Astrocyte (in vitro differentiated cells and primary cell): ENCODE measurements at regions not wholly inside any gene's neighbourhood (a gene's known extent, or its start where the extent isn't known, plus 50 kb on each side); places are given as distances from the start of the nearest gene placed in this dataset.

Experiments
- DNase-seq: peaks from one replicate; pipeline ENCODE4 v3.0.0-alpha.2; 2010; ENCODE audit warnings: low read depth
- FAIRE-seq: peaks from 2 replicates; lab custom pipeline; 2011; peaks lifted over from hg19 to GRCh38; lab: Jason Lieb, UNC
- H2AFZ ChIP-seq: 2 replicates; pipeline ENCODE4 v1.6.0; 2012; ENCODE audit warnings: low read depth, low read length, inconsistent platforms
- H3K27ac ChIP-seq: 2 replicates; pipeline ENCODE4 v1.5.1; 2011; ENCODE audit warnings: low read depth, low read length, inconsistent platforms
- H3K27me3 ChIP-seq: 2 replicates; pipeline ENCODE4 v1.6.0; 2011; ENCODE audit warnings: low read length, inconsistent platforms; ENCODE audit not compliant: insufficient read depth
- H3K36me3 ChIP-seq: 2 replicates; pipeline ENCODE4 v1.5.1; 2011; ENCODE audit warnings: low read length, inconsistent platforms; ENCODE audit not compliant: insufficient read depth
- H3K4me1 ChIP-seq: 2 replicates; pipeline ENCODE4 v1.5.1; 2011; ENCODE audit warnings: low read length, inconsistent platforms; ENCODE audit not compliant: insufficient read depth
- H3K4me2 ChIP-seq: 2 replicates; pipeline ENCODE4 v1.6.0; 2012; ENCODE audit warnings: low read length, inconsistent platforms
- H3K4me3 ChIP-seq: 2 replicates; pipeline ENCODE4 v1.5.1; 2011; ENCODE audit warnings: low read depth, mild to moderate bottlenecking, low read length, inconsistent platforms; ENCODE audit not compliant: insufficient read depth
- H3K79me2 ChIP-seq: 2 replicates; pipeline ENCODE4 v1.6.0; 2012; ENCODE audit warnings: mild to moderate bottlenecking, low read length, inconsistent platforms; ENCODE audit not compliant: insufficient read depth
- H3K9ac ChIP-seq: 2 replicates; pipeline ENCODE4 v1.6.0; 2012; ENCODE audit warnings: mild to moderate bottlenecking, low read length, inconsistent platforms
- H3K9me3 ChIP-seq: 2 replicates; pipeline ENCODE4 v1.5.1; 2012; ENCODE audit warnings: low read depth, mild to moderate bottlenecking, low read length, inconsistent platforms; ENCODE audit not compliant: insufficient read depth
- H4K20me1 ChIP-seq: 2 replicates; pipeline ENCODE4 v1.6.0; 2012; ENCODE audit warnings: low read length, inconsistent platforms; ENCODE audit not compliant: insufficient read depth
- H3K27ac Mint-ChIP-seq: one replicate; pipeline ENCODE4 v1.8.0; 2021; ENCODE audit warnings: mild to moderate bottlenecking, mixed read lengths; ENCODE audit not compliant: unreplicated experiment
- H3K27me3 Mint-ChIP-seq: one replicate; pipeline ENCODE4 v1.8.0; 2021; ENCODE audit warnings: low read depth, mixed read lengths; ENCODE audit not compliant: unreplicated experiment
- H3K36me3 Mint-ChIP-seq: one replicate; pipeline ENCODE4 v1.8.0; 2021; ENCODE audit warnings: low read depth, mixed read lengths; ENCODE audit not compliant: unreplicated experiment
- H3K4me1 Mint-ChIP-seq: one replicate; pipeline ENCODE4 v1.8.0; 2021; ENCODE audit warnings: low read depth, mixed read lengths; ENCODE audit not compliant: unreplicated experiment
- H3K4me3 Mint-ChIP-seq: one replicate; pipeline ENCODE4 v1.8.0; 2021; ENCODE audit warnings: mild to moderate bottlenecking, moderate library complexity, mixed read lengths; ENCODE audit not compliant: unreplicated experiment
- H3K9me3 Mint-ChIP-seq: one replicate; pipeline ENCODE4 v1.8.0; 2021; ENCODE audit warnings: mild to moderate bottlenecking, mixed read lengths; ENCODE audit not compliant: unreplicated experiment
- EZH2 ChIP-seq: IDR thresholded peaks from 2 replicates; pipeline ENCODE4 v1.6.1; 2012; ENCODE audit warnings: mild to moderate bottlenecking, low read length, inconsistent platforms; ENCODE audit not compliant: insufficient read depth
- TF ChIP-seq, protein P1 (sequence below): IDR thresholded peaks from 2 replicates; pipeline ENCODE4 v1.5.1; 2011; ENCODE audit warnings: low read depth, mild to moderate bottlenecking, inconsistent platforms, low read length, moderate library complexity; ENCODE audit not compliant: insufficient read depth

DNA sequence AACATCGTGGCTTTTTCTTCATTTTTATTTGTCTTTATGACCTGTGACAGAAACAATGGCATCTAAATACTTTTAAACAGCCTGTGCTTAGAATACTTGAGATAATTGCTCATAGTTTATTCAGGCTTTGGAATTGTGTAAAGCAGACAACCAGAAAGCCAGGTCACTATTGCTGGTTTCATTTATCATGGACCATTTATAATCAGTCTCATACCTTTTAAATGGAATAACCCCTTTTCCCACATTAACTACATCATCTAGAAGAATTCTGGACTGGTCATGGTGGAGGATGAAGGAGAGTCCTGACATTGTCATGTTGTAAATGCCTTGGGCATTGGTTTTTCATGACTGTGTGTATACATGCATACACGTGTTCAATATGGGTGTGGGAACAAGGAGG, 661.5 kb downstream of the EPM2A start:
- Mint-ChIP-seq H3K27ac (no peak overlapping the region), H3K36me3 (no peaks in the 10 kb centered on the region), H3K4me1 (peaks cover 29% of the 10 kb centered on the region), H3K9me3 (peaks cover 6% of the 10 kb centered on the region), H3K4me3 (no peak overlapping the region), H3K27me3 (peaks cover 2% of the 10 kb centered on the region)
- no peak overlapping the region for H2AFZ ChIP-seq
- no peaks in the 10 kb centered on the region for H3K27me3 ChIP-seq
- TF ChIP-seq EZH2: no peak
- TF ChIP-seq, protein P1, sequence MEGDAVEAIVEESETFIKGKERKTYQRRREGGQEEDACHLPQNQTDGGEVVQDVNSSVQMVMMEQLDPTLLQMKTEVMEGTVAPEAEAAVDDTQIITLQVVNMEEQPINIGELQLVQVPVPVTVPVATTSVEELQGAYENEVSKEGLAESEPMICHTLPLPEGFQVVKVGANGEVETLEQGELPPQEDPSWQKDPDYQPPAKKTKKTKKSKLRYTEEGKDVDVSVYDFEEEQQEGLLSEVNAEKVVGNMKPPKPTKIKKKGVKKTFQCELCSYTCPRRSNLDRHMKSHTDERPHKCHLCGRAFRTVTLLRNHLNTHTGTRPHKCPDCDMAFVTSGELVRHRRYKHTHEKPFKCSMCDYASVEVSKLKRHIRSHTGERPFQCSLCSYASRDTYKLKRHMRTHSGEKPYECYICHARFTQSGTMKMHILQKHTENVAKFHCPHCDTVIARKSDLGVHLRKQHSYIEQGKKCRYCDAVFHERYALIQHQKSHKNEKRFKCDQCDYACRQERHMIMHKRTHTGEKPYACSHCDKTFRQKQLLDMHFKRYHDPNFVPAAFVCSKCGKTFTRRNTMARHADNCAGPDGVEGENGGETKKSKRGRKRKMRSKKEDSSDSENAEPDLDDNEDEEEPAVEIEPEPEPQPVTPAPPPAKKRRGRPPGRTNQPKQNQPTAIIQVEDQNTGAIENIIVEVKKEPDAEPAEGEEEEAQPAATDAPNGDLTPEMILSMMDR: no peak
- FAIRE-seq (no peak), DNase-seq (peak; percentile 41)
- no peak overlapping the region for H3K4me2 ChIP-seq
- no peak overlapping the region for H3K4me3 ChIP-seq
- peaks cover 13% of the 10 kb centered on the region for H3K4me1 ChIP-seq
- no peak overlapping the region for H3K9ac ChIP-seq
- no peaks in the 10 kb centered on the region for H4K20me1 ChIP-seq
- no peaks in the 10 kb centered on the region for H3K36me3 ChIP-seq
- H3K9me3 ChIP-seq: no peaks in the 10 kb centered on the region
- no peak overlapping the region for H3K27ac ChIP-seq
- no peaks in the 10 kb centered on the region for H3K79me2 ChIP-seq

DNA sequence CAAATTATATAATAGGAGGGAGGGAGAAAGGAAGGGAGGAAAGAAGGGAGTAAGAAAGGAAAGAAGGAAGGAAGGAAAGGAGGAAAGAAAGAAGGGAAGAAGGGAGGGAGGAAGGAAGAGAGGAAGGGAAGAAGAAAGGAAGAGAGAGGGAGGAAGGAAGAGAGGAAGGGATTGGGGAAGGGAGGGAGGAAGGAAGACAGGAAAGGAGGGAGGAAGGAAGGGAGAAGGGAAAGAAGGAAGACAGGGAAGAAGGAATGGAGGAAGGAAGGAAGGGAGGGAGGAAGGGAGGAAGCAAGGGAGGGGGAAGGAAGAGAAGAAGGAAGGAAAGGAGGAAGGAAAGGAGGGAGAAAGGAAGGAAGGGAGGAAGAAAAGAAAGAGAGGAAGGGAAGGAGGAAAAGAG, 660.5 kb downstream of the EPM2A start:
- Histone ChIP-seq H3K27ac (no peak overlapping the region), H4K20me1 (no peaks in the 10 kb centered on the region), H3K4me1 (peaks cover 13% of the 10 kb centered on the region), H3K4me3 (no peak overlapping the region), H2AFZ (no peak overlapping the region), H3K9ac (no peak overlapping the region), H3K27me3 (no peaks in the 10 kb centered on the region), H3K4me2 (no peak overlapping the region), H3K79me2 (no peaks in the 10 kb centered on the region), H3K9me3 (no peaks in the 10 kb centered on the region), H3K36me3 (no peaks in the 10 kb centered on the region)
- Mint-ChIP-seq H3K9me3 (peaks cover 6% of the 10 kb centered on the region), H3K4me3 (no peak overlapping the region), H3K27me3 (peaks cover 2% of the 10 kb centered on the region), H3K36me3 (no peaks in the 10 kb centered on the region), H3K27ac (no peak overlapping the region), H3K4me1 (peaks cover 24% of the 10 kb centered on the region)
- TF ChIP-seq EZH2: no peak
- TF ChIP-seq, protein P1: no peak
- DNase-seq: no peak
- FAIRE-seq: no peak

DNA sequence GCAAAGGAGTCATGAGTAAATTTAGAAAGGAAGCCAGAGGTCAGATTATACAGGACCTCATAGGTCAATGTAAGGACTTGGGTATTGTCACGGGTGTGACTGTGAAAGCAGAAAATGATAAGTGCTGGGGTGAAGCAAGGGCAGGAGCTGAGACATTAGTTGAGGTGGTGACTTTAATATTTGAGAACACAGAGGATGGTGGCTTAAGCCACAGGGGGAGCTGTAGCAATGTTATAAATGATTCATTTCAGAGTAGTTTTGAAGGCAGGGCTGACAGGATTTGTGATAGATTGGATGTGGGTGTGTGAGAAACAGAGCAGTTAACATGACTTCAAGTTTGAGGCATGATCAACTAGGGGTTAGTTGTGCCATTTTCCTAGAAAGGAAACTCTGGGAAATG, 659.9 kb downstream of the EPM2A start:
- no peak overlapping the region for H3K4me3 ChIP-seq
- H3K9ac ChIP-seq: no peak overlapping the region
- no peak for FAIRE-seq
- no peak for DNase-seq
- H3K4me1 ChIP-seq: peaks cover 13% of the 10 kb centered on the region
- Mint-ChIP-seq H3K27me3 (peaks cover 2% of the 10 kb centered on the region), H3K27ac (no peak overlapping the region), H3K4me1 (peaks cover 18% of the 10 kb centered on the region), H3K36me3 (no peaks in the 10 kb centered on the region), H3K9me3 (peaks cover 6% of the 10 kb centered on the region), H3K4me3 (no peak overlapping the region)
- H4K20me1 ChIP-seq: no peaks in the 10 kb centered on the region
- no peaks in the 10 kb centered on the region for H3K27me3 ChIP-seq
- H3K79me2 ChIP-seq: no peaks in the 10 kb centered on the region
- no peak overlapping the region for H3K27ac ChIP-seq
- H3K36me3 ChIP-seq: no peaks in the 10 kb centered on the region
- no peaks in the 10 kb centered on the region for H3K9me3 ChIP-seq
- no peak overlapping the region for H3K4me2 ChIP-seq
- TF ChIP-seq, protein P1: no peak
- no peak for TF ChIP-seq EZH2
- H2AFZ ChIP-seq: no peak overlapping the region
